NCI-H748 (cell line): ENCODE measurements at regions not wholly inside any gene's neighbourhood (a gene's known extent, or its start where the extent isn't known, plus 50 kb on each side); places are given as distances from the start of the nearest gene placed in this dataset.

Experiments
- DNase-seq: peaks from one replicate; lab custom pipeline; 2025; ENCODE audit not compliant: unreplicated experiment; lab: John Stamatoyannopoulos, UW

DNA sequence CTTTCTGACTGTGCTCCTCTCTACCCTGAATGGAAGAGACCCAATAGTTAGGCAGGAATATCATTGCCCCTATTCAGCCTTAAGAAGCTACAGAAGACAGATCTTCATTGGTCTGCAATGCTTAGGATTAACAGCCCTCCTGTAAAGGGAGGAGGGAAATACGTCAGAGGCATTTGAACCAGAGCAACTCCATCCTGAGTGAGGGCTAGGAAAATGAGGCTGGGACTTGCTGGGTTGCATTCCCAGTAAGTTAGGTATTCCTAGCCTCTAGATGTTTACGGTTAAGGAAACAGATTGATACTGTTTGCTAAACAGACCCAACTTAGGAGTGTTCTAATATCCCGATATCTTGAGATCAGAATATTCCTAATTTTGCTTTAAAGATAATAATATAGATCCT lies 63.5 kb downstream of the PCDH18 start:
- DNase-seq, result no peak

DNA sequence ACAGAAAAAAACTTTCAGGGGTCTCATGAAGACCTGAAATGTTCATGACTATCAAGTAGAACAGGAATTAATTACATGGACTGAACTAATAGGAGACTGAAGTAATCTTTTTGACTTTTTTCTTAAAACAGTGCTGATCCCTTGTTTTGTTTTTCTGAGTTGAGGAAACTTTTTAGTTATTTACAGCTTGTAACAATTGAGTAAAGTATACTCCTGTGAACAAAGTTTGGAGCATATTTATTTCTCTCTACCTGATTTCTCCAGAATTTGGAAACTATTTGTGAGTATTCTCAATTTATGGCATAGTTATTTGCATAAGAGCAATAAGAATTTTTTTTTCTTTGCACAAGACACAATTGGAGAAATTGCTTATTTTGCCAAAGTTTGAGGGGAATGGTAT lies 64.8 kb downstream of the PCDH18 start:
- no peak for DNase-seq

DNA sequence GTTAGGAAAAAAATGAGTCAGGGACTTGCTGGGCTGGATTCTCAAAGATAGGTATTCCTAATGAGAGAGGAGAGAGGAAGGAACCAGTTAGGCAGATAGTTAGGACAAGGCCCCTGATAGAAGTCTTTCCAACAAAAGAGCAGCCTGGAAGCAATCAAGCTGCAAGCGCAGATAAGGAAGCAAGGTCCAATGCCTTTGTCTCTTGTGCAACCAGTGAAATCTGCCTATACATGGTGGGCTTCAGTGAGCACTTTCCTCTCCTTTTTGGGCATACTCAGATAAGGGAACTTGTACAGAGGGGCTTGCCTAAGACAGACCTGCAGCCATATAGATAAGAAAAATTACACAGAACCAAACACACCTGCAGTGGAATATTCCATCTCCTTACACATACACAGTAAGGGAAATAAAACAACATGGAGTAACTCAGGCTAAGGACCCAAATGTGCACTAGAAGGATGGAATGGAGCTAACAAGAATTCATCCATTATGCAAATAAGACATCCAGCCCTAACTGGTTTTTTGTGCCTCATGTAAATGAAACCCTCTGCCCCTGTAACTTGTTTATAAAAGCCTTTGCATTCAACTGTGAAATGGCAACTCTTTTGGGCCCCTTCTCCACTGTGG lies 68.8 kb downstream of the PCDH18 start:
- no peak for DNase-seq

DNA sequence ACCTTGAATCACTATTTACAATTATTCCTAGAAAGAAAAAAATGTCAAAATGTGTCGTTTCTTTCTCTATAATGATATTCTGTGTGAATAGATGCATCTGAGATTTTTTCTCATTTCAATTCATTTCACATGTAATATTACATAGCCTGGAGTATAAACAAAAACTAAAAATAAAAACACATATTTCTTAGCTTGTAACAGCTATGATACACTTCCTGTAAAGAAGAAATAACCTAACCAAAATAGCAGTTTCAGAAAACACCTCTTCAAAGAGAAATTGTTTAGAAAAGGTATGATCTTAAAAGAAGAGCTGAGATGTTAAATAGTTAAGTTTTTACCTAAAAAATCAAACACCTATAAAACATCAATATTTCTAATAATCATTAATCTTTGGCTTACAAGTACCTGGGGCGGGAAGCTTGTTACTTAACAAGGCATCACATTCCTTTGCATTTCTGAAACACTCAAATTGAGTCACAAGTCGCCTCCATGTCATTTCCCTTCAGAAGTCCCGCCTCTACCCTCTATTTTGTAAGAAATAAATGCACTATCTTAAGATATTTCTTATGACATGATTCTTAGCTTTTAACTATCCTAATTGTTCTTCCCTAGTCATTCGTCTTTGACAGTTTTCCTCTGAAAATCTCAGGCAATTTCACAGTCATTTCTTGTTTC lies 76.5 kb downstream of the PCDH18 start:
- DNase-seq, result no peak

DNA sequence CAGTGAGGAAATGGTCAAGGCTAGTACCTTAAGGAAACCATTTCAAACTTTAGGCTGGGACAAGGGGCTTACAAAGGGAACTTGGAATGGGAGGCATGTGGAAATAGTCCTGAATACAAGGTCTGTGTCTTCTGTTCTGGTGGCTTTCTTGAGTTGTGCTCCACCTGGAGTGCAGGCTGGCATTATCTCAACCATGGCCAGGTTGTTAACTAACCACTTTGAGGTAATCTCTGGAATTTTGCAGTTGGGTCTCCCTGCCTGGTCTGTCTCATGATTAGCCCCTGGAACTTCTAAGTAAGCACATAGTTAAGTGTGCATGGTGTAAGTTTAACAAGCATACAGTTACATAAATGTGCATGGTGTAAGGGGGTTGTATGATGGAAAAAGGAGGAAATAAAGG lies 77.5 kb downstream of the PCDH18 start:
- DNase-seq, result no peak

DNA sequence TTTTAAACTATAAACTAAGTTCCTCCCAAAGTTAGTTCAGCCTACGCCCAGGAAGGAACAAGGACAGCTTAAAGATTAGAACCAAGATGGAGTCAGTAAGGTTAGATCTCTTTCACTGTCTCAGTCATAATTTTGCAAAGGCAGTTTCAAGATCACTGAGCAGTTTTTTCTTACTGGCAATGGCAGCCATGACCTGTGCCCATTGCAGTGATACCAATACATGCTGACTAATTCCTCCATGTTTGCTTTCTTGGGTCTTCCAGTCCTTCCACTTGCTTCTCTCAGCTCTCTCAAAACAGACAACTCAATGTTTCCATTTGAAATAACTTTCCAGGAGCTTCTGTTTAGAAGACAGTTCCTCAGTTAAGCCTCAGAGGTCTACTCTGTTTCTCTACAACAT lies 79.5 kb downstream of the PCDH18 start:
- DNase-seq, result no peak

DNA sequence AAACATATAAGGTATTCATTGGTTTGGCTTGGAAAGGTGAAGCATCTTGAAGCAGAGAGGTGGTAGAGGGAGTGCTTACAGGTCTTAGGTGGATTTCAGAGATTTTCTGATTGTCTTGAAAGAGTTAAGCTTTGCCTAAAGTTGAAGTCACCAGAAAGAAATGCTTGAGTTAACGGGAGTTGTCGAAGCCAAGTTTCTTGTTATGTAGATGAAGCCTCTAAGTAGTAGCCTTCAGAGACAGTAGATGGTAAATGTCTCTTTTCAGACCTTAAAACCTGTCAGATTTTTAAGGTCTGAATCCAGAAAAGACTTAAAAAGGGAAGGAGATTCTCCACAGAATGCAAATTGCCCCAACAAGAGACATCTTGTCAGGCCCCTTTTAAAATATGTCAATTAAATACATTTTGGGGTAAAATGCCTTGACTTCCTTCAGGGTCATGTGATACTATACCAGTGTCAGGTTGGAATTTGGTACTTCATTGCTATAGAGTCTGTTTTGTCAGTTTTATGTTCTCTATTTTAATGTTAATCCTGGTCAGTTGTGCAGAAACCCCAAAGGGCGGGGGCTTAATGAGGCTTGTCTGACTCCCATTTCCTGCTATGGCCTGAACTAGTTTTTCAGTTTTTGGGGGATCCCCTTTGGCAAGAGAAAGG lies 81.0 kb downstream of the PCDH18 start:
- no peak for DNase-seq

DNA sequence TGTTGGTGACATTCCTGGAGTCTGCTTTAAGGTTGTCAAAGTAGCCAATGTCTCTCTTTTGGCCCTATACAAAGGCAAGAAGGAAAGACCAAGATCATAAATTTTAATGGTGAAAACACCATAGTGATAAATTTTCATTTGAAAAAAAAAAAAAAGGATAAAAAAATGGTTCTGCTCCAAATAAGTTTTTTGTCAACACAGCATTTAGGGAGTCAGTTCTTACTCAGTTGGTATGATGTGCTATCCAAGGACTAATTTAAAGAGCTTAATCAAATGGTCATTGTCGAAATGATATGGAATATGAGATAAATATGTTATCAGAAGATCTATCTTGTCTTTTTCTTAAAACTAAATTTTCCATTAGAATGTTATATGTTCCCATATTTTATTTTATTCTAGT lies 83.9 kb downstream of the PCDH18 start:
- DNase-seq, result no peak

DNA sequence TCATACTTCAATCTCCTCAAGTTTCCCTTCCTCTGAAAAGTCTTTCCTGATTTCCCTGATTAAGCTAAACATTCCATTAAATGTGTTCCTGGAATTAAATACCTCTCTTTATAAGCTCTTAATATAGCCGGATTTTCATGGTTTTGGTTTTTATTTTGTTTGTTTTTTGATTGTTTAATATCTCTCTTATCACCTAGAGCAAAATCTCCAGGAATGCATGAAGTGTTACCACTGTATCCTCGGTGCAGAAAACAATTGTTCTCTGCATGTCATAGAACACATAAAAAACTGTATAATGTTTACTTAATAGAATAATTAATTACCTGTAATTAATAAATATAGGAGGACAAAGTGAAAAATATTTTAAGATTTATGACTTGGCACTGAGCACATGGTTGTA lies 86.2 kb downstream of the PCDH18 start:
- no peak for DNase-seq

DNA sequence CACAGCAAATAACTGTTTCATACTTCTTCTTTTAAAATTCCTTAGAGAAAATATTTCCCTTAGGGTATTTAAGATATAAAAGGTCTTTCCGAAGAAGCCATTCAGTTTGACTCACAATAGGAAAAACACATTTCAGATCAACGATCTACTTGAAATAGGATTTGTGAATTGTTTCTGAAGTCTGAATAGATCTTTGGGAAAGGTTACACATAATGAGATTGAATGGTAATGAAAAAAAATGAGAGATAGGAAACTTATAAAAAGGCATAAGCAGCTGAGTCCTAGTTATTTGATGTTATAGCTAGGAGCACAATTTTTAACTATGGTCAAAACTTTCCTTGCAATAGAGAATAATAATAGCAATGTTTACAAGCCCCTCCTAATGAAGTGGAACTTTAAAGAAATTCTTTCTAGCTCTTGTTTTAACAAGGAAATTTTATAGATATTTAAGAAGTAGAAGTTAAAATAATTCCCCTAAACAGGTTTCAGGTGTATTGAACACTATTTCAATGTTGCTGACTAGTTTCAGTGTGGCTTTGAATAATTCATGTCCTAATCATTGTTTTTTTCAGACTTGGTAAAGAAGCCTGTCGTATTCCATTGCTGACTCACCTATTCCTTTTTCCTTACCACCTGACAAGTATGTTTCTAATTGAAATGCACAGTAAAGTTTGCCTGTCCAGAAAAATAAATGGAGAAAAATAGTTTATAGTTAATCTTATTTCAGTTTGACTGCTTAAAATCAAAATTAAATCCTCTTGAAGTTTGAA lies 89.1 kb downstream of the PCDH18 start:
- DNase-seq, result no peak

DNA sequence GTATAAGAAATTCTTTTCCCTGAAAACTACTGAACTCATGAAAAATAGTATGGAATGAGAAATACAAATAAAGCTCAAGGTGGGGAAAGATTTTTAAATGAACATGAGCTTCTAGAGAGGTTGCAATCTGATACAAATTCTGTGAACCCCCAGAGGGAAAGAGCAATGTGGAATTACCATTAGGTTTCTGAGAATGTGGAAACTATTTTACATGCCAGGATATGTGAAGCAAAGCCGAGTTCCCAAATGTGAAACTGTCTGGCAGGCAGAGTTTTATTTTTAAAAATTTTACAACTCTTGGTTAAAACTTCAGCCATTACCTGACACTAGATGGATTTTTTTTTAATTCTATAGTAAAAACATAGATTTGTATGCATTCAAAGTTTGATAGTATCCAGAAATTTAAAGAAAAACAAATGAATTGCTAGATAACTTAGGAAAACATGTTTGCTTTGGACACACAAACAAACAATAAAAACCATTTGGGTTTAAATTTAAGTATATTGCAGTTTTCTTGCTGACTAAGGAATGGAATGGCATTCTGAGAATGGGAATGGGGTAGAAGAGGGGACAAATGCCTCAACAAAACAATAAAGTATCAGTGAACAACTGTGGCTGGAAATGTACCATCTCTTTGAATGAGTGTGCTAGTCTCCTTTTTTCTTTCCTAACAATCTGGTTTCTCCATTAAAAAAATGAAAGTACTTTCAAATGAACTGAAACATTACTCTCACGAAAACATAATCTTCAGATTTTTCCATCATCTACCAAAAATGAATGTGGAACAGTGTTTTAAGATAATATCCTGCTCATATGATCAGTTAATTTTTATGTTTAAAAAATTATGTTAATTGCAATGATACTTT lies 99.6 kb downstream of the PCDH18 start:
- DNase-seq, result no peak

DNA sequence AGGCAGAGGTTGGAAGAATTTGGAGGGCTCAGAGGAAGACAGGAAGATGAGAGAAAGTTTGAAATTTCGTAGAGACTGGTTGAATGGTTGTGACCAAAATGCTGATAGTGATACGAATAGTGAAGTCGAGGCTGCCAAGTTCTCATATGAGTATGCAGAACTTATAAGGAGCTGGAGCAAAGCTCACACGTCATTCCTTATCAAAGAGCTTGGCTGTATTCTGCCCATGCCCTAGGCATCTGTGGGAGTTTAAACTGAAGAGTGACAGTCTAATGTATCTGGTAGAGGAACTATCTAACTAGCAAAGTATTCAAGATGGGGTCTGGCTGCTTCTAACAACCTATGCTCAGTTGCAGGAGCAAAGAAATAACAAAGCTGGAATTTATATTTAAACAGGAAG lies 102.1 kb downstream of the PCDH18 start:
- DNase-seq, result no peak

DNA sequence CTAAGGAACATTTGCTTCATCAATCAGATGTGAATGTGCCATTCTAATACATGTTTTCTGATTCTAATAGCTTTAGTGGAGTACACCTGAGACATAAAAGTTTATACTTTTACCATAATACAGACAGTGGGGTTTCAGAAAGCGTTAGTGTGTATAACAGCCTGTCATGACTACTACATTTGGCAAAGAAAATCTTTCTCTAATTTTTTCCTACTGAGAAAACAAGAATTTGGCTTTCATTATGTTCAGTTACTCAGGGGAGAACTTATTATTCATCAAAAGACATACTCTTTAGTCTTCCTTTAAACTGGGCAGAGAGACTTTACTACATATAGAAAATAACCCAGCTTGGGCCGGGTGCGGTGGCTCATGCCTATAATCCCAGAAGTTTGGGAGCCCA lies 104.9 kb downstream of the PCDH18 start:
- no peak for DNase-seq

DNA sequence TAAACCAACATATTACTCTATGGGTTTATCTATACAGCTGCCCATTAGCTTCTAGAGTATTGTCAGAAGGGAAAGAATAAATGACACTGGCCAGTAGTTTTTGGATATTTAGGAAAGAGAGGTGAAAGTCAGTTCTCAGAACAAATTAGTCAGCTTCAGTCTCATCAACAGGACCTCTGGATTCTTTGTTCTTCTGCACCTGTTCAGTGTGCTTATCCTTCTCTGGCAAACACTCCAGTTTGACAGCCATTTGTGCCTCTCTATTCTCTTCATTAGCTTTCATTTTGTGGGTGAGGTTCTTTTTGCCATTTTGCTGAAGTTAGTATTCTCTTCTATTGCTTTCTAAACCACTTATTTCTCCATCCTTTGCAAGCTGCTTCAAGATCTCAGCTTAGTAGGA lies 107.0 kb downstream of the PCDH18 start:
- DNase-seq, result peak; percentile 62

DNA sequence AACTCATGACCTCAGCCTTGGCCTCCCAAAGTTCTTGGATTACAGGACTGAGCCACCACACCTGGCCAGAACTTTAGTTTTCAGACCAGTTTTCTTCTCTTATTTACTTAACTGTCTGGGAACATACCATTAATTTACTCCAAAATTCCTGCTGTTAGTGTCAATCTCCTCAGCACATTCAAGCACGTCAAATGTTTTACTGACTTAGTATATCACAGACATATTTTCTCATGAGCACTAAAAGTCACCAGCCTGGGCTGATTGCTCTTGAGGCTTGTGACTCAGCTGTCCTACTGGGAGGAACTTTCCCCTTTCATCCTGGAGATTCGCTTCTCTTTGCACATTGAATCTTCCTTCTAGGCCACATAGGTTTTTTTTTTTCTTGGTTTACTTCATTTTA lies 109.6 kb downstream of the PCDH18 start:
- no peak for DNase-seq

DNA sequence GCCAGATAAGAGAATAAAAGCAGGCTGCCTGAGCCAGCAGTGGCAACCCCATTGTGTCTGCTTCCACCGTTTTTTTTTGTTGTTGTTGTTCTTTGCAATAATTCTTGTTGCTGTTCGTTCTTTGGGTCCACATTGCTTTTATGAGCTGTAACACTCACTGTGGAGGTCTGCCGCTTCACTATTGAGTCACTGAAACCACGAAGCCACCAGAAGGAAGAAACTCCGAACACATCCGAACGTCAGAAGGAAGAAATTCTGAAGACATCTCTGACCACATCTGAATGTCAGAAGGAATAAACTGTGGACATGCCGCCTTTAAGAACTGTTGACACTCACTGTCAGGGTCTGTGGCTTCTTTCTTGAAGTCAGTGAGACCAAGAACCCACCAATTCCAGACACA lies 110.5 kb downstream of the PCDH18 start:
- DNase-seq, result no peak

DNA sequence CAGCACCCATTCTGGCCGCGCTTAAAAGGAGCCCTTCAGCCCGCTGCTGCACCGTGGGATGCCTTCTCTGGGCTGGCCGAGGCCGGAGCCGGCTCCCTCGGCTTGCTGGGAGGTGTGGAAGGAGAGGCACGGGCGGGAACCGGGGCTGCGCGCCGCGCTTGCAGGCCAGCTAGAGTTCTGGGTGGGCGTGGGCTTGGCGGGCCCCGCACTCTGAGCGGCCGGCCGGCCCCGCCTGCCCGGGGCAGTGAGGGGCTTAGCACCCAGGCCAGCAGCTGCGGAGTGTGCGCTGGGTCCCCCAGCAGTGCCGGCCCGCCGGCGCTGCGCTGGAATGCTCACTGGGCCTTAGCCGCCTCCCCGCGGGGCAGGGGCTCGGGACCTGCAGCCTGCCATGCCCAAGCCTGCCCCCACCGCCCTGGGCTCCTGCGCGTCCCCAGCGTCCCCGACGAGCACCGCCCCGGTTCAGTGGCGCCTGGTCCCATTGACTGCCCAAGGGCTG lies 111.3 kb downstream of the PCDH18 start:
- DNase-seq, result no peak

DNA sequence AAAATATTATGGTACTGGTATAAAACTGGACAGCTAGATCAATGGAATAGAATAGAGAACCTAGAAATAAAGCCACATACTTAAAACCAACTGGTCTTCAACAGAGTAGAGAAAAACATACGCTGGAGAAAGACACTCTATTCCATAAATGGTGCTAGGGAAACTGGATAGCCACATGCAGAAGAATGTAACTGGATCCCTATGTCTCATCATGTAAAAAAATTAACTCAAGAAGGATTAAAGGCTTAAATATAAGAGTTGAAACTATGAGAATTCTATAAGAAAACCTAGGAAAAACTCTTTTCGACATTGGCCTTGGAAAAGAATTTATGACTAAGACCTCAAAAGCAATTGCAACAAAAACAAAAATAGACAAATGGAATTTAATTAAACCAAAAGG lies 114.6 kb downstream of the PCDH18 start:
- no peak for DNase-seq

DNA sequence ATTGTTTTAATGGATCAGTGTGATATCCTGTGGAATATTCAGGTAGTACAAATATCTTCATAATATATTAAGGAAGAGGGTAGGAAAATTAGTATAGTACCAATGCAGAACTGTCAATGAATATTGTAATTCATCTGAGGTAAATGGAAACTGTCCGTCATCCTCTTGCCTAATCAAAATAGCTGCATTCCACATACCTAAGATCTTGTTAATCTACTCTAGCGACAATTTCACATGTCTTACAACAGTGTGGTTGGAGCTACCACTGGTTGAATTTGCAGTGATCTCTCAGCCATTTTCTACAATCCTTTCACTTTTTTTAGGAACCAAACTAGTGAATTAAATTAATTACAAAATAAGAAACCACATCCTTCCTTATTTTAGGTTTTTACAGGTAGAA lies 117.5 kb downstream of the PCDH18 start:
- no peak for DNase-seq

DNA sequence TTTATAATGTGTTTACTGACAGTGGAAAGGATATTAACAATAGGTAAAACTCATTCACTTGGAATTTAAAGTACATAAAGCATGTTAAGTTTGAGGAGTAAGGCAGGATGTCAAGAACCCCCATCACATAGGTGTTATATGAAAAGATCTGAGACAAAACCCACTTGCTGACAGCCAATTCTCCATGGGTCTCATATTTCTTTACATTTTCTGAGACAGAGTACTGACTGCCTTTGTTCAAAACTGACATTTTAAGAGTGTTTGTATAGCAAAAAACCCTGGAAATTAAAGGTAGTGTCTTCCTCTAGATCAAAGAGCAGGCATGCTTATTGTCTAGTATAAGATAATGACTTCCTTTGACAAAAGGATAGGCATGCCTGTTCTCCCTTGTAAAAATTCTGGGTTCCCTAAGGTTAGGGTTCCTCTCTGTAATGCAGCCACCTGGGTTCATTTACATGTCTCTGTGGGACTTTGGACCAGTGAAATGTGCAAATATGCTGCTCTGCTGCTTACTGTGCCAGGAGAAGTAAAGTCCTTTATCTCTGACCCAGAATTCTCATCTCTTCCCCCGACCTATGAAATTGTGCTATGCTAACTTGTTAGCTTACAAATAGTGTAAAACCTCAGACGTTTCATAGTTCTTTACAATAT lies 123.6 kb downstream of the PCDH18 start:
- DNase-seq, result peak; percentile 67
